AG20443 (cell line): ENCODE measurements at regions not wholly inside any gene's neighbourhood (a gene's known extent, or its start where the extent isn't known, plus 50 kb on each side); places are given as distances from the start of the nearest gene placed in this dataset.
A peak's percentile ranks its signal among the peaks of the same experiment; 100 is the strongest.
"Not testable (repeated sequence)": the region's sequence is repeated elsewhere in the genome, so short reads cannot be mapped to it uniquely, and the experiment has no call there.

Experiments
- DNase-seq: peaks from one replicate; pipeline ENCODE4 v3.0.0; 2012; ENCODE audit warnings: low spot score, mixed read lengths

GRCh38 chr2:149863227-149863626 lies 275.7 kb upstream of the MMADHC start:
- no peak for DNase-seq

- DNase-seq, result no peak
Observed at GRCh38 chr2:149861034-149861433, 273.5 kb upstream of the MMADHC start.

DNA sequence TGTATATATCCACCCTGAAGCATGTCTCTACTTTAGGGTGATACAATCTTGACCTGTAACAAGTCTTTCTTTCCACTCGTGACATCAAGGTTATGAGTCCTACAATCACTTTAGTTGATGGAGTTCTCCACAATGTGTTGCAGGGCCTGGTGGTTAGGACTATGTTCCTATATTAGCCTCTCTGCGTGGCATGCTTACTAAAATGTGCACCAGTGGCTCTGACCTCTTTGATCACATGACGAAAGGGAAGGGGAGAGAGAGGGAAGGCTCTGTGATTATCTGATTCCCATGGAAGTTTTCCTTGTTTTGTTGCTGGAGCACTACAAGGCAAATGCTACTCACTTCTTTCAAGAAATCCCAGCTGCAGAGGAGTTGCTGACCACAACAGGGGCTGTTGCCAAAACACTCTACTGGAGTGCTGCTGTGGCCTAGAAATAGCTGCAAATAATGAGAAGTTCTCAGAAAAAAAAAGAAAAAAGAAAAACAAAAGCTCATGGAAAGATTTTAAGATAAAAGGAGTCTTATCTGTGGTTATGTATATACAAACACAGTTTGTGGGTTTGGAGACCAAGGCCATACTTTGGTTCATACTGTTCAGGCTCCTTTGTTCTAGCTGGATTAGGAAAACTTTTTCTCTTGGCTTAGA lies 272.8 kb upstream of the MMADHC start:
- peak; percentile 79 for DNase-seq

- peak; percentile 28 for DNase-seq
Observed at GRCh38 chr2:149858901-149859634, 271.5 kb upstream of the MMADHC start.

DNA sequence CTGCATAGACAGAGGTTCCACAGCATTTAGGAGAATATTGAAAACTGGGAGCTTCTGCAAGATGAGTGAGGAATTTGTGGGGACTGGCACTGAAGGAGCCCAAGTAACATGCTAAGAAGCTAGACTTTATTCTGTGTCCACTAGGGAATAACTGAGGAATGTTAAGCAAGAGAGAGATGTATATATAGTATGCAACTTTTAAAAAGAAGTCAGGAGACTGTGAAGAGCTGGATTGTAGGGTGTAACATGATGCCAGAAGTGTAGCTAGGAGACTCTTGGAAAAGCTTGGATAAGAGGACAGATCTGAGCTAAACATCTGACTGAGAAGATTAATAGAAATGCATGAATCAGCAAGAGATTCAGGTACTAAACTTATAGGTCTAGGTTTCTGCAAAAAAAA lies 270.6 kb upstream of the MMADHC start:
- DNase-seq, result no peak

GRCh38 chr2:149857344-149857743 lies 269.8 kb upstream of the MMADHC start:
- DNase-seq, result peak; percentile 22

- not testable (repeated sequence) for DNase-seq
Observed at GRCh38 chr2:149855859-149856258, 268.3 kb upstream of the MMADHC start.

- DNase-seq, result no peak
Observed at GRCh38 chr2:149849591-149849990, 262.0 kb upstream of the MMADHC start.

DNA sequence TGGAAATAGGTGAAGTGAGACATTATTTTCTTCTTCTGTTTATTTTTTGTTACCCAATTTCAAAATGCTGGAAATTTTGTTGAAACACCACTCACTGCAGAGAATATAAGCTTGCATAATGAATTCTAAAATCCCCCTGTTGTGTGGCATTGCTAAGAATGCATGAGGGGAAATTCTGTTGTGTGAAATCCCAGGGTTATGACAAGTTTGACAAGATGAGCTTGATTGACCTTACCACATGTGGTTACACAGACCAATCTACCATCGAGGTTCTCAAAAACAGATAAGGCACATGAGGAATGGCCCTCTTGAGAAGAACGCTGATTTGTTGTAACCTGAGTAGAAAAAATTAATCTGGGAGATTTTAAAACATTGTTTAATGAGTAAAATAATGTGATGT lies 261.6 kb upstream of the MMADHC start:
- DNase-seq, result no peak

DNA sequence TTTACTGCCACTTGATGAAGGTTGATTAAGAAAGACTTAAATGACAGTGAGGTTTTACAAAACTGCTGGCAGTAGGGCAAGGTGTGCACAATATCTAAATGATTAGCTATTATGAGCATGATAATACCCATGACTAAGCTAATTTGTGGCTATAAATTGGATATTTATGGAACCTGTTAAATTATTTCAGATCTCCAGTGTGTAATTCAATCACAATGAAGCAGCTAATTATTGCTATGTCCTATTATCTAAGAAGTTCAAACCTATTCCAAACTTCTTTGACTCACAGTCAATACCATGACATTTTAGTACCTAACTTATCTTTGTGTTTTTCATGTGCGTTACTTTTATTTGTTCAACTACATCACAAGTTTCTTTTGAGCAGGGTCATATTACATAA lies 253.8 kb upstream of the MMADHC start:
- no peak for DNase-seq

DNA sequence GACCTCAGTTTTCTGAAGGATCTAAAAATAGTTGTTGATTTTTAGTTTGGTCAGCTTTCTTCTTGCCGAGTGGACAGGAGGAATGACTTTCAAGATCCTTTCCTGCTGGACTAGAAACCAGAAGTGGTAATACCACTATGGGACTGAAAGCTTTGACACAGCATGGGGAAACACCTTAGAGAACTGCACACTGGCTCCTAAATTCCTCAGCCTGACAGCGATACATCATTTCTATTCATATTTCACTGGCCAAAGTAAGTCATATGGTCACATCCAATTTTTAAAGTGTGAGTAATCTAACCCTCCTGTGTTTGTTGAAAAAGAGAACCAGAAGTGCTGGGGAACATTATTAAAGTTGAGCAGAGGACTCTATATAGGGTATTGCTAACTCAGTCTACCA lies 244.7 kb upstream of the MMADHC start:
- no peak for DNase-seq

DNA sequence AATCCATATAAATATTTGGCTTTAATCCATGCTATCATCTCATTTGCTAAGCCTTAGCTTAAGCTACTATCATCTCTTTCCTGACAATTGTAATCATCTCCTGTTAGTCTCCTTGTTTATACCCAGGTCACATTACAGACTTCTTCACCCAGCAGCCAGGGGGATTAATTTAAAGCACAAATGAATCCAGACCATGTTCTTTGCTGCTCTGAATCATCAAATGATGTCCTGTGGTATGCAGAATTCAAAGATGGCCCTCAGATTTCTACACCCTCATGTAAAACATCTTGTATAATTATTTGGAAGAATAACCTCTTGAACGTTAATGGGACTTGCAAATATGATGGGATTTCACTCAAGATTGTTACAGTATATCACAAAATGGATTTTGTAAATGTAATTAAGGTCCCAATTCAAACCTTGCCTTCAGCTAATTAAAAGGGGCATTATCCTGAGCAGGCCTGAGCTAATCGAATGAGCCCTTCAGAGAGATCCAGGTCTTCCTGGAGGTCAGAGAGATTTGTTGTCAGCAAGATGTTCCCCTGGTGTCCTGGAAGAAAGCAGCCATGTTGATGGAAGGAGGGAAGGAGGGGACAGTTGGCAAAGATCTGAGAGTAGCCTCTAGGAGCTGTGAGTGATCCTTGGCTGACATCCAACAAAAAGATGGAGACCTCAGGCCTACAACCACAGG lies 241.1 kb upstream of the MMADHC start:
- DNase-seq, result no peak

DNA sequence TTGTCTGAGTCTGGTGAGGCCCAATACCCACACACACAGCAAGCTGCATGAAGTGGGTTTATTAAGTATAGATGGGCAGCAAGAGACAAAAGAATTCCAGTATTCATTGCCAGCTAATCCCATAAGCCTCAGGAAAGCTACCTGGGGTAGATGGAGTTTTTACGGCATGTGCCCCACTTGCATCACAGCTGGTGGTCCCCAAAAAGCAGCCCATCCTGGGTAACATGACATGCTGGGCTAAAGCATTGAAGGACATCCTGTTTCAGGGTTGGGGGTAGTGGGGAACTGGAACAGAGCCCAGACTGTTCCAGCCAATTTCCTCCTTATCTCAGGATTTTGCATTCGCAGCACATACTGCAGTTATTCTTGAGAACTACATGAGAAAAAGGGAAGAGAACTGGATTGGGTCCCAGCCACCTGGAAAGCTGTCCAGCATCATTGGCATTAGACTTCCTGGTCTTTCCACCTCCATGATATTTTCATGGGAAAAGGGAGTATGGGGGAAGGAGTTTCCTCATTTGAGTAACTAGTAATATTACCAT lies 240.1 kb upstream of the MMADHC start:
- DNase-seq, result no peak

- DNase-seq, result no peak
Observed at GRCh38 chr2:149826471-149827125, 239.0 kb upstream of the MMADHC start.

GRCh38 chr2:149825473-149825872 lies 237.9 kb upstream of the MMADHC start:
- DNase-seq, result no peak

DNA sequence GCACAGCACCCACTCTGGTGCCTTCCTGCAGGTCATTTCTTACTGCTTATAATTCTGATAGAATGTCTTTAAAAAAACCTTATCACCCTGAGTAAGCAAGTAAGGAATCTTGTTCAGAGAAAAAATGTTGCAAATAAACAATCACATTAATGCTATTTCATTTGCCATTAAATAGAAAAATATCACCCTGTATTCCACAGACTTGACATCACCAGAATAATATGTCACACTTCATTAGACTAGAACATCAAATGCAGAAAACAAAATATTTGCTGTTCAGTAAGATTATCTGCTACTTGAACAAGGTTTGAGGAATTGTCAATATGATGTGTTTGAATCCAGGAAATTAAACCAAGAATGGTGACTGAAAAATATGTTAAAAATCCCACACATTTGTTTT lies 236.6 kb upstream of the MMADHC start:
- no peak for DNase-seq

DNA sequence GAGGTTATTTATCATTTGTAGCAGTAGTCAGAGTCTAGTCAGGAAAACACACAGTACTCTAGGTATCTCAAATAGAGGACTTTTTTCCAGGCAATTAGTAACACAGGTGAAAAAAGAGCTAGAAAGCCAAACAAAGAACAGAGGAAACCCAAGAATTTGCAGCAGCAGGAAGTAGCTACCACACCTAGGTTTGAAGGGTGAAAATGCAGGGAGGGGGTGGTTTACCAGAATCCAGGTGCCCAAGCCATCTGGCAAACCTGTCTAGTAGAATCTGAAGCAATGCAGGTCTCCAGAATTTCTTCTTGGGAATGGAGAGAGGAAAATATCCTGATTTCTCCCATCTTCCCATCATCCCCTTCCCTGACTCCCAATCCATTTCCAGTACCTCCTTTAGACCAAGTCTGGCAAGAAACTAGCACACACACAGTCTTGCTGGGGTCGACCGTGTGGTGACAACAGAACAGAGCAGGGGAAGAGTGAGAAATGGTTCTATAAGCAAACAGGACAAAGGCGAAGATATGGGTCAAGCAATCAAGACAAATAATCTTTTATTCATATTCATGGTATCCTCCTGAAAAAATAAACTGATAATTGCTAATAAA lies 231.9 kb upstream of the MMADHC start:
- no peak for DNase-seq

- DNase-seq, result peak; percentile 29
Observed at GRCh38 chr2:149816756-149817551, 229.4 kb upstream of the MMADHC start.

DNA sequence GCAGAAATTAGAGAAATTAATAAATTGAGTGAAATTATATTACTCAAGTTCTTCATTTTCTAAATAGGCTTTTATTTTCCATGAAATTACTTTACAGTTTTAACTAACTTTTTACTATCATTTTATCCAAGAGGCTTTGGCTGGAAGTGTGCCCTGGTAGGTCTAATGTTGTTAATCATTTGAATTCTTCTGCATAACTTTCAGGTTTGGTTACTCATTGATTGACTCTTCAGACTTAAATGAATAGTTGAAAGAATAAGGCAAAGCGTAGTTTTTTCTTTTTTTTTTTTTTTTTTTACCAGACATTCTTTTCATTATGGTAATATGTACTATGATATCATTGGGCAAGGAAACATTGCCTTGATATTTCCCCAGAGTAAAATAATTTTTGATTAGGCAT lies 228.4 kb upstream of the MMADHC start:
- no peak for DNase-seq

DNA sequence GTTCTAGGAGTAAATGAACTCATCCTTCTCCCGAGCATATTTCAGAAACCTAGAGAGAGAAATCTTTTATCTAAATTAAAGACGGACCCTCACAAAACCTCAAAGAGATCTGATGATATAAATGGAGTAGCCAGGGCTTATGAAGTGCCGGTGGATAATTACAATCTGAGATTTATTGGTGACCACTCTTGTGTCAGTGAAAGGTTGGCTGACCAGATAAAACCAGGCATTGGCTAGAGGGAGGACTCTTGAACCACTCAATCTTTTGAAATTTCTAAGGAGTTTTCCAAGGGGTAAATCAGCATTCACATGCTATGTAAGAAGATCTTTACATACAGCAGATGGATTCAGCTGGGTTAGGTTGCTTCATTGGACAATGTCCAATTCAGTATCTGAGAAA lies 227.3 kb upstream of the MMADHC start:
- DNase-seq, result no peak

GRCh38 chr2:149814049-149814448 lies 226.5 kb upstream of the MMADHC start:
- no peak for DNase-seq
